Suppressor macrophage treated with lipopolysaccharide for 1 hour (primary cell): ENCODE measurements at regions not wholly inside any gene's neighbourhood (a gene's known extent, or its start where the extent isn't known, plus 50 kb on each side); places are given as distances from the start of the nearest gene placed in this dataset.
"Not testable (repeated sequence)": the region's sequence is repeated elsewhere in the genome, so short reads cannot be mapped to it uniquely, and the experiment has no call there.

Experiments used
- DNase-seq, 3 donors: peaks; one replicate each; pipeline ENCODE4 v3.0.0-alpha.2; 2020 to 2022

- DNase-seq: no peak
These were observed 809.4 kb upstream of the EYS start for GRCh38 chr6:66516377-66516776.

- no peak for DNase-seq
These were observed 801.4 kb upstream of the EYS start for GRCh38 chr6:66508433-66508832.

- DNase-seq: no peak
These were observed 792.8 kb upstream of the EYS start for GRCh38 chr6:66499851-66500250.

- no peak for DNase-seq
These were observed 789.6 kb upstream of the EYS start for GRCh38 chr6:66496659-66497058.

GRCh38 chr6:66494643-66495042, 787.6 kb upstream of the EYS start:
- not testable (repeated sequence) for DNase-seq

GRCh38 chr6:66489269-66489987, 782.4 kb upstream of the EYS start:
- DNase-seq: no peak

- DNase-seq: no peak
These were observed 774.2 kb upstream of the EYS start for GRCh38 chr6:66481216-66481615.

- no peak for DNase-seq
These were observed 771.7 kb upstream of the EYS start for GRCh38 chr6:66478705-66479104.

- no peak for DNase-seq
These were observed 728.3 kb upstream of the EYS start for GRCh38 chr6:66435321-66435720.

GRCh38 chr6:66429210-66429609, 722.2 kb upstream of the EYS start:
- no peak for DNase-seq

GRCh38 chr6:66423047-66423446, 716.0 kb upstream of the EYS start:
- DNase-seq: no peak

GRCh38 chr6:66421570-66421969, 714.5 kb upstream of the EYS start:
- no peak for DNase-seq

- no peak for DNase-seq
These were observed 711.9 kb upstream of the EYS start for GRCh38 chr6:66418906-66419305.

- no peak for DNase-seq
These were observed 696.9 kb upstream of the EYS start for GRCh38 chr6:66403966-66404365.

- no peak for DNase-seq
These were observed 695.8 kb upstream of the EYS start for GRCh38 chr6:66402873-66403272.

GRCh38 chr6:66396549-66396948, 689.5 kb upstream of the EYS start:
- DNase-seq: no peak

GRCh38 chr6:66396145-66396544, 689.1 kb upstream of the EYS start:
- DNase-seq: no peak

GRCh38 chr6:66390393-66390792, 683.4 kb upstream of the EYS start:
- DNase-seq: no peak

GRCh38 chr6:66376001-66376400, 669.0 kb upstream of the EYS start:
- DNase-seq: no peak

GRCh38 chr6:66369407-66369806, 662.4 kb upstream of the EYS start:
- DNase-seq: no peak

- DNase-seq: no peak
These were observed 655.9 kb upstream of the EYS start for GRCh38 chr6:66362888-66363287.

GRCh38 chr6:66361886-66362285, 654.9 kb upstream of the EYS start:
- DNase-seq: no peak

GRCh38 chr6:66357781-66358180, 650.8 kb upstream of the EYS start:
- DNase-seq: no peak

GRCh38 chr6:66355471-66355870, 648.4 kb upstream of the EYS start:
- DNase-seq: no peak

- DNase-seq: no peak
These were observed 637.8 kb upstream of the EYS start for GRCh38 chr6:66344796-66345195.
